Fibroblast of skin of back (primary cell): ENCODE measurements at regions not wholly inside any gene's neighbourhood (a gene's known extent, or its start where the extent isn't known, plus 50 kb on each side); places are given as distances from the start of the nearest gene placed in this dataset.
"Not testable (repeated sequence)": the region's sequence is repeated elsewhere in the genome, so short reads cannot be mapped to it uniquely, and the experiment has no call there.

Source experiments
- DNase-seq: peaks from one replicate; pipeline ENCODE4 v3.0.0-alpha.2; 2013

DNA sequence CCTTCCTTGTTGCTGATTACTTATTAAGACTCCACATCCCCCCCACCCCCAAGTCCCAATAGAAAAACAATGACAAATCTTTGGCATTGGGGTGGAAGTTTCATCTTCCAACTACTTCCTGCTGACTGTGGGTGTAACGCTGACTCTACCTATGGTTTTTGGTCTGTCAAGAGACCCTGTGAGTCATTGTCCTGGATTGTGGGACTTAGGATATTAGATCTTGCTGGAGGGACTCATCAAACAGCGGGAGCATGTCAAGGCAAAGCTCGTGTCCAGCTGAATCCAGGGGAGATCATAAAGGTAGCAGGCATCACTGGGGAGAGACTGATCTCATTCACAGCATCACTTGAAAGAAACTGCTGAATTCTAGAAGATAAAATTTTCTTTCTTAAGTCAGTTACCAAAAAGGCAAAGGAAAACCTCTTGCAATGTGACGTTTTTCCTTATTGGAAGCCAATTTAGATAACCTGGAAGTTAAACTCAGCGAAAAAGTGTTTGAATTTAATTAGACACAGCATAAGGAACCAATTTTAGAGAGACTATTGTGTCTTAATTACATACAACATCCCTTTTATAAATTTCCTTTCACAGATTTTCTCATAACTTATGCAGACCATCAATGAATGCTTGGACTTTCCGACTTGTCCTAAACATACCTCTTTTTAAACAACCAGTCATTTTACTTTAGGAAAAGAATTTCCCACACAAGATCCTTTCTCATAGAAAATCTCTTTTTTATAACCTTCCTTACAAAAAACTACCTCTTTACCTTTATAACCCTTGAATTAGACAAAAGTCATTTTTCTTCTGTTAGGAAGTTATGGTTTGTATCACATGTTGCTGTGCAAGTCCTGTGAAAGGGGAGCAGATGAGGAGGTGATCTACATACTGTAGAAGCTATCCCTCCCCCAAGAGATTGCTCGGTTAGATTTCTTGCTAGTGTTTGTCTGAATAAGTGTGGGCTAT lies 94.6 kb upstream of the SCAF11 start:
- DNase-seq, result no peak

DNA sequence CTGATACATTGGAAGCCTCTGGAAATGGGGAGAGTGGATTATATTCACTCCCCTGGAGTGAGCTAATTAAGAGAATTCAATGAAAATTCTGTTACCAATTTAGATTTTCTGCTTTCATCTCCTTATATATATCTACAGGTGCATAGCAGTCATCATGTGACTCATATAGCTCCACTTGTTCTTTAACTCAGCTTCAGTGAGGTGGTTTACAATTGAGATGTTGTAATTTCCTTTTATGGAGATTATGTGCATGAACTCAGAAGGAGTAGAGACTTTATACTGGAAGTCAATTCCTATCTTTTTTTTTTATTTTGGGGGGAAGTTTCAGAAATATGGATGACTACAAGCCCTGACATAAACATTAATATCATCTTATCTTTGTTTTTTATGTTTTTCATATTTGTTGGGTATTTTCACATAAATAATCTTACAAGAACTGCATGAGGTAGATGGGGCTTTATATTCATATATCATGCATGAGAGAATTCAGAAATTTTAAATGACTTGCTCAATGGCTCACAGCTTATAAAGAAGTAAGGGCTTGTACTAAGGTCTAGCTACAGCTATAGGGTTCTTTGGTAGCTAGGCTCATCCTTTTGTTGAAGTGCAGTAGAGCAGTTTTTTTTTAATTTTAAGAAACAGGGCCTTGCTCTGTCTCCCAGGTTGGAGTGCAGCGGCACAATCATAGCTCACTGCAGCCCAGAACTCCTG lies 92.3 kb upstream of the SCAF11 start:
- no peak for DNase-seq

DNA sequence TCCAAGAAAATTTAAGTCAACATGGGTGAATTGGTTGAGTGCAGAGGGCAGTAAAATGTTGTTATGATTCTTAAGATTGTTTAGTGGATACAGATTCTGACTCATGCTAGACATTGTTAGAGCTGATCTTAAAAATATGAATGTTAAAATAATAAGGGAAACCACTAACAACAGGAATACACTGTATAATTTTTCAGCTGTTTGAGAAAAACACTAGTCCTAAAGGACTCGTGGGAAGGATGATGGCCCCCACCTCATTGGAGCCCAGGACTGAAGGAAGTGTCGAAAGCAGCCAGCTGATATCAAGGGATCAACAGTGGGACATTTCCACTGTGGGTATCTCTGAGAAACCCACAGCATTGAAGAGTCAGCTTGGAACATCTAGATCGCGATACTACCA lies 82.9 kb upstream of the SCAF11 start:
- peak; percentile 19 for DNase-seq

DNA sequence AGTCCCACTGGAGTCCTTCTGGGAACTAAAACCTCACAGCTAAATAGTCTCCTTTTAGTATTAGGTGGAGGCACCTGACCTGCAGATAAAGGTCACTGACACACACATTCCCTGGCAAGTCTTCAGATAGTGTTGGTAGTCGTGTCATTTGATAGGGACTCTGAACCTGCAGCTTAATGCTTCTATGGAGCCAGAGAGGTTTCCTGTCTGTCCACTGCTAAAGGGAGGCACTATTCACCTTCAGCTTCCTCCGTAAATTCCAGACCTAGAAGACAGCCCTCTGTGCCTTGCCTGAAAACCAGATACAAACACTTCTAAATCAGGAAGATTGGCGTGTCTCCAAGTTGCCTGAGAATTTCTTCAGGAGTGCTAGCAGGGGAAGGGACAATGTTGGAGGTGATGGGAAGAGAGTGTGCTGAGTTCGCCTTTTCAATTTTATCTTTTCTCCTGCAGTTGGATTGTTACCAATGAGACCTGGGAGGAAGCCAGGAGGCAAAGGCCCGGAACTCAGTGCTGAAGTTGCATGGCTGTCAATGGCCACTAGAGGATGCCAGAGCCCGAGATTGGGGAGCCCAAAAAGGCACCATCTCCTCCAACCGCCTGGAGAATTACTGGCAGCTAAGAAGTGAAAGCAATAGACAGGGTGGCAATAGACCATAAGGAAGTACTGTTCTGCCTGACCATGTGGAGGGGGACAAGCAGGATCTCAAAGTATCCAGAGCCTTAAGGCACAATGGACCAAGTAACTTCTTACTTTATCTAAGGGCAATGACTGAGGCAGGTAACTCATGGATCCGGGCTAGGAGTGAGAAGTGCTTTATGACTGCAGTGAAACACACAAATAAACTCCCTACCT lies 81.6 kb upstream of the SCAF11 start:
- DNase-seq, result peak; percentile 69

DNA sequence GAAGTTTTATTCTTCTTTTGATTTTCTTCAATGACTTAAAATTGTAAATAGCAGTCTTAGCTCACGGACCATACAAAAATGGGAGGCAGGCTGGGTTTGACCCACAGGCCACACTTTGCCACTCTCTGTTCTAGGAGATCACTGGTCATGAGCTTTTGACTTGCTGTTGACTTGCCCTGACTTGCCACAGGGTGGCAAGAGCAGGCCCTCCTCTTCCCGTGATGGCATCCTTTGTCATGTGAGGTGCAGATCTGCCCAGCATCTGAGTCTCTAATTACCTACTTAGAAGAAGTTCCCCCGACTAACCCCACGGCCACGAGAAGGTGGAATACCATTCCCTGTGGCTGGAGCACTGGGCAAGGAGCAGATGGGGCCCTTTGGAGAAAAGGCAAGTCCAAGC lies 81.0 kb upstream of the SCAF11 start:
- no peak for DNase-seq

DNA sequence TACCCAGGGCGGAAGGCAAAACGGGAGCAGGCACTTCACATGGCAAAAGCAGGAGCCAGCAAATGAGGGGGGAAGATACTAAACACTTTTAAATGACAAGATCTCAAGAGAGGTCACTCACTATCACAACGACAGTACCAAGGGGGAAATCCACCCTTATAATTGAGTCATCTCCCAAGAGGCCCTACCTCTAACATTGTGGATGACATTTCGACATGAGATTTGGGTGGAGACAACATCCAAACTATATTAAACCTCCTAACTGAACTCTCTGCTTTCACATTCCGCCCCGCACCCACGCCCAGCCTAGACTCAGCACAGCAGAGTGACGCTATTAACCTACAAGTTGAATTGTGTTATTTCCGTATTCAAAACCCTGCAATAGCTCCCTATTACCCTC lies 76.7 kb upstream of the SCAF11 start:
- DNase-seq, result no peak

DNA sequence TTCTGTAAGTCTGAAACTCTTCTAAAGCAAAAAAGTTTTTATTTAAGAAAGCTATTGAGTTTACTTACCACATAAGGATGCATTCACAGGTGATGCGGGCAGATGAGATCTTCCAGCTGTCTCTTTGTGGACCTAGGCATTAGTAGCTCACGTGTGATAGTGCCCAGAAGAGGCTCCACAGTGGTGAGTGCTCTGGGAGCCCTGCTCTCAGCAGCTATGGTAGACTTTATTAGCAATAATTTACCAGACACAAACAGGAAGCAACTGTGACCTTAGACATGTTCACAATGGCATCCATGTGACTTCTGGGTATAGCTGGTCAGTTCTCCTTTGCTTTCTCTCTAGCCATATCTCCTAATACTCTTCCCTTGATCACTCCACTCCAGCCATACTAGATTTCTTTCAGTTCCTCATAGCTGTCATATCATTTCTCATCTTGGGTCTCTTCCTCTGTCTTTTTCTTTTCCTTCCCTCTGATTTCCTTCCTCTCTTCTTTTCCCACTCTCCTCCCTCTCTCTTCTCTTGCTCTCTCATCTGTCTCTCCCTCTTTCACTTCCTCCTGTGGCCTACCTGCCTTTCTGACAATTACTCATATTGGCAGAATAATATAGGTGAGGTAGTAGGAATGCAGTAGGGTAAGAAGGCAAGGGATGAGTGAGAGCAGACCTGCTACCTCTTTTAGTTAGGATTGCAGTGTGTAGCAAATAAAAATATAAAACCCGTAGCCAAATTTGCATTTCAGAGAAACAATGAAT lies 75.2 kb upstream of the SCAF11 start:
- DNase-seq, result no peak

DNA sequence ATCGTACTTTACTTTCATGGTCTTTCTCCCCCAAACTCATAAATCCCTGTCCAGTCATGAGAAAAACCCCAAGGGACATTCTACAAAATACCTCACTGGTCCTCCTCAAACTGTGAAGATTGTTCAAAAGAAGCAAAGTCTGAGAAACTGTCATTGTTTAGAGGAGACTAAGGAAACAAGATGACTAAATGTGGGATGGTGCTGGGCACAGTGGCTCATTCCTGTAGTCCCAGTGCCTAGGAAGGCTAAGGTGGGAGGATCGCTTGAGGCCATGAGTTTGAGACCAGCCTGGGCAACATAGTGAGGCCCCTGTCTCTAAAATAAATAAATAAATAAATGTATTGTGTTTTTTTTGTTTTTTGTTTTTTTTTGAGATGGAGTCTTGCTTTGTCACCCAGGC lies 74.2 kb upstream of the SCAF11 start:
- DNase-seq, result no peak

DNA sequence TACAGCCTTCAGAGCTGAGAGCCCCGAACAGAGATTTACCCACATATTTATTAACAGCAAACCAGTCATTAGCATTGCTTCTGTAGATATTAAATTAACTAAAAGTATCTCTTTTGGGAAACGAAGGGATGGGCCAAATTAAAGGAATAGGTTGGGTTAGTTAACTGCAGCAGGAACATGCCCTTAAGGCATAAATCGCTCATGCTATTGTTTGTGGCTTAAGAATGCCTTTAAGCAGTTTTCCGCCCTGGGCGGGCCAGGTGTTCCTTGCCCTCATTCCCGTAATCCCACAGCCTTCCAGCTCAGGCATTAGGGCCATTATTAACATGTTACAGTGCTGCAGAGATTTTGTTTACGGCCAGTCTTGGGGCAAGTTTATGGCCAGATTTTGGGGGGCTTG lies 68.3 kb upstream of the SCAF11 start:
- not testable (repeated sequence) for DNase-seq

DNA sequence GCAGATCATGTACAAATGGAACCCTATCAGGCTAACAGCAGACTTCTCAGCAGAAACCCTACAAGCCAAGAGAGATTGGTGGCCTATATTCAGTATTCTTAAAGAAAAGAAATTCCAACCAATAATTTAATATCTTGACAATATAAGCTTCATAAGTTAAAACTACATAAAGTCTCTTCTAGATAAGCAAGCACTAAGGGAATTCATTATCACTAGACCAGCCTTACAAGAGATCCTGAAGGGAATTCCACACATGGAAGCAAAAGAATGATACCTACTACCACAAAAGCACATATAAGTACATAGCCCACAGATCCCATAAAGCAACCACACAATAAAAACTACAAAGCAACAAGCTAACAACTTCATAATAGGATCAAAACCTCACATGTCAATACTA lies 60.4 kb upstream of the SCAF11 start:
- DNase-seq, result no peak

DNA sequence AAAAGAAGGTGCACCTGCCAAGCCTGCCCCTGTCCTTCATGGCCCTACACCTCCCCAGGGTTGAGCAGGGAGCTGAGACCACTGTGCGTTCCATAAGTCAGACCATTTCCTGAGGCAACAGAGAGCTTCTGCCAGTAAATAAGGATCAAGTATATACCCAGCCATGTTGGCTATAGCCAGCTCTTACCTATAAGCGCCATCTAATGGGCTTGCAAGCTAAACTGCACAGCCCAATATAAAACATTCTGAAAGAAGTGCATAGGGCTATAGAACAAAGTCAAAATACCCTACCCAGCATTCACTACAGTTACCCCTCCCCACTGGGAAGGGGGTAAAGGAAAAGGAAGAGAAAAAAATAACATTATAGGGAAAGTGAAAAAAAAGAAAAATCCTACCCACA lies 59.3 kb upstream of the SCAF11 start:
- DNase-seq, result no peak

DNA sequence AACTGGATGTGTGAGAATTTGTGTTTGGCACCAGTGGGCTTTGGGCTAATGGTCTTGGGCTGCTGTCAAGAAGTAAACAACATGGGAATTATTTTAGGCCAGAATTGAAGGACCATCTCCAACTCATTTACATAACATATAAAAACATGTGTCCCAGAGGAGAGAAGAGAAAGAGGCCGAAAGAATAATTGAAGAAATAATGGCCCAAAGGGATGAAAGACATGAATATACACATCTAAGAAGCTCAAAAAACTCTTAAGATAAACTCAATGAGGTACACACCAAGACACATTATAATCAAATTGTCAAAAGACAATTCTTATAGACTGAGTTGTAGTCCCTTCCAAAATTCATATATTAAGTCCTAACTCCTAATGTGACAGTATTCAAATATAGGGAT lies 56.1 kb upstream of the SCAF11 start:
- DNase-seq, result no peak

DNA sequence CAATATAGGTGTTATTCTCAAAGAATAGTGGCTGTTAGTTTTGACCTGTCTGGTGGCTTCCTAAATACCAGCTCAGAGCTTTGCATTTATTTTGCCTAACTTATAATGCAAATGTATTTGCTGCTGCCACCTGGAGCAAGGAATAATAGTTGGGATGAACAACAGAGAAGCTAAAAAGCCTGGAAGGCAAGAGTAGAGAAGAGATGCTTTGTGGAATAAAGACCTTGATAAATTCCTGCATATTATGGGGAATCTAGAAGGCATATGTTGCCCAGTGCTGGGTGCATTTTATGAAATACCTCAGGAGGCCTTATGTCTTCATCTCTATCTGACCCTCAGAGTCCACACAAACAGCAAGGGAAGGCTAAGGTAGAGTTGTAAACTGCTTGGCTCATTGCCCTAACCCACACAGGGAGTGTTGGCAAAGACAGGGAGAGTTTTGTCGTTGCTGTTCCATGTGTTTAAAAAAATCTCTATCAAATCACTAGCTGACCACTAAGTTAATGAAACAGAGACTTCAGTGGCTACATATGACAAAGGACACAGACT lies 53.7 kb upstream of the SCAF11 start:
- DNase-seq, result no peak
